Upper lobe of left lung (tissue), 4 donors: ENCODE measurements at regions not wholly inside any gene's neighbourhood (a gene's known extent, or its start where the extent isn't known, plus 50 kb on each side); places are given as distances from the start of the nearest gene placed in this dataset.

ENCODE experiments used
- CTCF ChIP-seq, 6 experiments: fragments of 450-650 bp in 4 of 6; fragments of 200-600 bp in 2 of 6; sonication (generic) in 2 of 6; IDR thresholded peaks; one replicate each; pipeline ENCODE4 v1.5.1; 2016 to 2019; ENCODE audit warnings: antibody characterized with exemption in 6 of 6
- POLR2AphosphoS5 ChIP-seq, 2 donors: sonication (generic); formaldehyde crosslinking; IDR thresholded peaks; one replicate each; pipeline ENCODE4 v1.5.1; 2017; ENCODE audit warnings: antibody characterized with exemption in 2 of 2

DNA sequence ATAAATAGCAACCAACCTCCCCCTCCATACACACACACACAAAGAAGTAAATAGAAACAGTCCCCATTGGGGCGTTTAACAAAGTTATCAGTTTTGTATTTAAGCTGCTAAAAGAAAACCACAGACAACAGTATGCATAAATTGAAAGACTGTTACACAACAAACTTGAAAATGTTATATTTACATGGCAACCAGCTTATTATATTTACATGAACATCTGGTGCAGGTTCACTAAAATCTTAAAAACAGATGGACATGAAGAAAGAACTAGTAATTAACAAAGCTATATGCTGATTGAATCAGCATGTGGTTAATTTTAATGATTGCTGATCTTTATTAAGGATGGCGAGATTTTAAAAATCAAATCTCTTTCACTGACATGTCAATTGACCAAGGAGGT is 384.7 kb downstream of the LRRIQ3 start:
- no peak for TF ChIP-seq CTCF (IDR thresholded peaks at IDR 0.05)
- no peak for TF ChIP-seq POLR2AphosphoS5 (IDR thresholded peaks at IDR 0.05)
